Effector CD8-positive, alpha-beta T cell (primary cell): ENCODE measurements at regions not wholly inside any gene's neighbourhood (a gene's known extent, or its start where the extent isn't known, plus 50 kb on each side); places are given as distances from the start of the nearest gene placed in this dataset.
"Not testable (repeated sequence)": the region's sequence is repeated elsewhere in the genome, so short reads cannot be mapped to it uniquely, and the experiment has no call there.

Experiments used
- DNase-seq: peaks from one replicate; lab custom pipeline; 2025; lab: John Stamatoyannopoulos, UW

DNA sequence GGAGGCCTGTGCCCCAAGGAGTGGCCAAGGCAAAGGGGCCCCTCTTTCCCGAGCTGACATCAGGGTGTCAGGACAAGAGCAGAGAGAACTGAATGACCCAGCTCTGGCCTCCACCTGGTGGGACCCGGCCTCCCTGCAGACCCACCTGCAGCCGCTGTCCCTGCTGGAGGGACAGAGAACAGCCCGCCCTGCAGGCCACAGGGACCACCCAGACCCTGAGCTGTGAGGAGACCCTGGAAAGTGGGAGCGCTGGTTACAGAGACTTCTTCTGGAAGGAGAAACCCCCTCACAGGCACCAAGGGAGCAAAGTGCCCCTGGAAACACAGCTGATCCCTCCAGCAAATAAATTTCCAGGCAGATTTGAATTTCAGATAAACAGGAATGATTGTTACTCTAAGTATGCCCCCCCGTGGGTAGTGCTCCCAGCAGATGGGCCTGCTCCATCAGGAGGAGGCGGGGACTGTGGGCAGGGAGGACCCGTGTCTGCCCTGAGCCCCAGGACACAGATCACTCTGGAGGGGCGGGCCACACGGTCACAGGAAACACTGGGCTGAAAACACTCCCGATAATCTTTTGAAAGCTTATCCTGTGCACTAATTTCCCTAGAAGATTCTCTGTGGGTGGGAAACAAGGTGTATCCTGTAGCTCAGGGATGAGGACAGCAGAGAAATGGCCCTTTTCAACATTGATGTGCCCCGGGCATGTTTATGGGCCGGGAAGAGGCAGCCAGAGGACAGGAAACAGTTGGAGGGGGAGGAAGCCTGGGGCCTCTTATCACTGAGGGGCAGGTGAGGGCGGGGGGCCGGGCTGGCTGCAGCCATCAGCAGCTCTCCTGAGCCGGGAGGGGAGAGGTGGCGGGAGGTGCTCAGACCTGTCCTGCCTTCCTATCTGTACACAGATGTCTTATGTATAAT is 276.0 kb downstream of the ADGRD1 start:
- no peak for DNase-seq

DNA sequence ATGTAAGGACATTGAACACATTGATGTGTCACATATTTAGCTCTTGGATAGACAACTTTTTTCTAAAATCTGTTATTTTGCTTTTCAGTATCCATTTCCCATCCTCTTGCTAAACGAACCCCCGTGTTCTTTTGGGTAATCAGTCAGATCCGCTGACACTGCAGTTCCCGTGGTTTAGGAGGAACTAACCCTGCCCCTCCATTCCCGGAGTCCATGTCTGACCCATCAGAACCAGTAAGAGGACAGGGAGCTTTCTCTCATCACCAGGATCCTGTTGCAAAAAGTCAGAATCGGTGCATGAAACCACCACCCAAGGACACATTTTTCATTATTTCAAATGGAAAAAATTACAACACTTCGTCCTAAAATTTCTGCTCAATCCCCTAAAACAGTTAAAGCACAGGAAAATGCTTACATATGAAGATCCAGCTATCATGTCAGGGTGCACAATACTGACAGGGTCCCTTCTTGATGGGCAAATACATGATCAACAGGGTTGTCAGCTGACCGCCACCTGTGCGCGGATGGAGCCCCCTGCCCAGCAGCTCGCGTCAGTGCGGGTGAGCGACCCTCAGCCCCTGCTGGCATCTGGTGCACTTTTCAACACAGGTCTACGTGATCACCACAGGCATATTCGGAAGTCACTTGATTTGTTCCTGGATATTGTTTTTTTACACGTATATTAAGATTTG is 276.8 kb downstream of the ADGRD1 start:
- DNase-seq: no peak

DNA sequence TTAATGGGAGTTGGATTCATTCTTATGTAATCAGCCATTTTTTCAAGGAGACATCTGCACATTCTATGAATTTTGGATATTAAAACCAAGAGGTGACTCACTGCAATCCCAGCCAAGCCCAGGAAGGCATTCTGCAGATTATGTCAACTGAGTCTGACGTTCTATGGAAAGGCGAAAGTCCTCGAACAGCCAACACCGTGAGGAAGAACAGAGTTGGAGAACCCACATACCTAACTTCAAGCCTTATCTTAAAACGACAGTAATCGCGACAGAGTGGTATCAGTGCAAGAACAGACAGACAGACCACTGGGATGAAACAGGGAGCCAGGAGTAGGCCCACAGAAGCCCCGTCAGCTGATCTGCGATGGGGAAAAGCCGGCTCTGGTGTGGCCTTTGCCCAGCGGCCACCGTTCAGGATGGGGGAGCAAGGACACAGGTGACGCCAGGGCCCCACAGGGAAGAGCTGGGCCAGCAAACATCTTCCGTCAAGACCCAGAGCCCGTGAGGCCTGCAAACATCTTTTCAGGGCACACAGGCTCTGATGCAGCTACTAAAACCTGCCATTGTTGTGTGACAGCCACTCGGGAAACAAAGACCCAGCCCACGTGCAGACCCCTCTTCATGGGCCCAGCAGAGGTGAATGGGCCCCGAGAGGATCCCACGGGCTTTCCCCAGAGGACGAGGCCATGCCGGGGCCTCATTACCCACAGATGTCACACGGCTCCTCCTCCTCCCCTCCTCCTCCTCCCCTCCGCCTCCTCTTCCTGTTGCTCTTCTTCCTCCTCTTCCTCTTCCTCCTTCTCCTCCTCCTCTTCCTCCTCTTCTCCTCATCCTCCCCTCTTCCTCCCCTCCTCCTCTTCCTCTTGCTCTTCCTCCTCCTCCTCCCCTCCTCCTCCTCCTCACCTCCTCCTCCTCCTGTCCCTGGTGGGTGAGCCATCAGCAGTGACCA is 277.6 kb downstream of the ADGRD1 start:
- no peak for DNase-seq

GRCh38 chr12:131232036-131232435 is 278.3 kb downstream of the ADGRD1 start:
- no peak for DNase-seq

DNA sequence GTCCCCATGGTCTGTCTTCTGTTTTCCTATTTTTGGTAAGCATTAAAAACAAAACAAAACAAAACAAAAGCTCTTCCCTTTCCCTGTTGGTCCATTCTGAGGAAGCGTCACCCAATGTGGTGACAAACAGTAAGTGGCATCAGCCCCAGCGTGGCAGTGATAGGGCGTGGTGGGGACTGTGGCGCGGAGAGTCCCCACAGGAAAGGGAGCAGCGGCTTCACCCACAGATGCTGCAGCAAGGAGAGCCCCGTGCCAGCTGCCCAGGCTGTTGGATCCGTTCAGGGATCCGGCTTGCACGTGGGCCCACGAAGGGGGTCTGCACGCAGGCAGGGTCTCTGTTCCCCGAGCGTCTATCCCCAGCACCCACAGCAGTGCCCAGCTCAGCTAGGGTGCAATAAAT is 279.2 kb downstream of the ADGRD1 start:
- not testable (repeated sequence) for DNase-seq

GRCh38 chr12:131233850-131234789 is 280.4 kb downstream of the ADGRD1 start:
- DNase-seq: not testable (repeated sequence)

- not testable (repeated sequence) for DNase-seq
Measured at GRCh38 chr12:131234841-131235271, 281.1 kb downstream of the ADGRD1 start.

GRCh38 chr12:131235871-131236271 is 282.2 kb downstream of the ADGRD1 start:
- no peak for DNase-seq

DNA sequence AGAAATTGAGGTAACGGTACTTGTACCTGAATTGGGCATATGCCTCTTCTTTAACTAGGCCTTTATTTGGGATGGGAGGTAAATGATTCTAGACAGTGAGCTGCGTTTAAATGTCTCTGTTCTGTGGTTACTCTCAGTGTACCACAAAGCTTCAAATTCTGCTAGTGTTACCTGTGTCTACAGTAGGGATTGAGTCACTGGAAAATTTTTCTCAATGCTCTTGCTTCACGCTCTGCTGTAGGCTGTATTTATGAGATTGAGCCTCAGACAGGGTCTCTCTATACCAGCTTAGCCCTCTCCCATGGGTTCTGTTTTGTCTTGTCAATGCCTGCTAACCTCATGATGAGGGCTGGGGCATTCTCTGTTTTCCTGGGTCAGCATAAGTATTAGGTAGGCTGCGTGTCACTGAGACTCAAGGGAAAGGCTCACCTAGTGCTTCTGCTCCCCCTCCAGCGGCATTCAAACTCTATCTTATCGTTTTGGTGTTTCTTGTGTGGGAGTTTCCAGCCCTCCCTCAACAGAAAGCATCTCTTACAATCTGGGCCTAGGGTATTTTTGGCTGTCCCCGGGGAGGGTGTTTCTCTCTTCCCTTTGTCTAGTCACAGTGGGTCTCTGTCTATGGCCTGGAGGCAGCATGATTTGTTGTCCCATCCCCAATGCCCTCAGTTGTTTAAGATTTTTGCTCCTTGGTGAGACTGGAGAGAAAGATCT is 285.8 kb downstream of the ADGRD1 start:
- DNase-seq: no peak

DNA sequence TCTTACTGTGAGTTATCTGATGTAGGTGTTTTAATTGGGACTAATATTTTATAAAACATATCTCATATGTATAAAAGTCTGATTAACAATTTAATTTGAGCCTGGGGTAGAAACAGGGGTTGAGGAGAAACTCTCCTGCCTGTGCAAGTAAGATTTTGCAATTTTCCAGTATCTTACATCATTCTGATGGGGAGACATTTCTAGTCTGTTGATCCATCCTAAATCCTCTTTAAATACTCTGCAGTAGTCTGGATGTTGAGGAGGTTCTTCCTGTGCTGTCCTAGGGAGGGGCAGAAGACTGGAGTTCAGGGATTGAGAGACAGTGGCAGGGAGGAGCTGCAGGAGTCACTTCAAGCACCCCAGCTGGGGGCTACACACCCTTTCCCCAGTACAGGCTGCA is 287.8 kb downstream of the ADGRD1 start:
- no peak for DNase-seq

- no peak for DNase-seq
Measured at GRCh38 chr12:131242741-131243496, 289.2 kb downstream of the ADGRD1 start.

DNA sequence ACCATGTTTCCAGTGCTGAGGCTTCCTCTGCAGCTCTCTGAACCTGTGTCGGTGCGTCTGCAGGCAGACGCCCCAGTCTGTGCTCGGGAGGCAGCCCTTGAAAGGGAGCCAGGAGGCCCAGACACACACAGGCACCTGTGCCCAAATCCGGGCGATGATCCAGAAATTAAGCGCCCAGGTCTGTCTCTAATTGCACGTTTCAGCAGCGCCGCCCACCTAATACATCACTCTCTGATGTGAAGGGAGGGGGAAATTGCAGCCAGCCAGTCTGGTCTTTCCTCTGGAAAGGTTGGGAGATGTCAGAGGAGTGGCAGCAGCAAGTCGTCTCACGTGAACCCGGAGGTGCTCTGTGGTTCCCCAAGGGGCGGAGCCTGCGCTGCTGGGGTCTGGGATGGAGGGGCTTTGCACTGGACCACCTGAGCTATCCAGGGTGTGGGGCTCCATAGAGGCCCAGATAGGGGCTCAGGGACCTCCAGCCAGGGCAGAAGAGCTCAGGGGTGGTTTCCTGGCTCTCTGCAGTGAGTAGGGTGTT is 290.5 kb downstream of the ADGRD1 start:
- not testable (repeated sequence) for DNase-seq

- DNase-seq: not testable (repeated sequence)
Measured at GRCh38 chr12:131245161-131245560, 291.5 kb downstream of the ADGRD1 start.

- DNase-seq: no peak
Measured at GRCh38 chr12:131245564-131246355, 292.1 kb downstream of the ADGRD1 start.

DNA sequence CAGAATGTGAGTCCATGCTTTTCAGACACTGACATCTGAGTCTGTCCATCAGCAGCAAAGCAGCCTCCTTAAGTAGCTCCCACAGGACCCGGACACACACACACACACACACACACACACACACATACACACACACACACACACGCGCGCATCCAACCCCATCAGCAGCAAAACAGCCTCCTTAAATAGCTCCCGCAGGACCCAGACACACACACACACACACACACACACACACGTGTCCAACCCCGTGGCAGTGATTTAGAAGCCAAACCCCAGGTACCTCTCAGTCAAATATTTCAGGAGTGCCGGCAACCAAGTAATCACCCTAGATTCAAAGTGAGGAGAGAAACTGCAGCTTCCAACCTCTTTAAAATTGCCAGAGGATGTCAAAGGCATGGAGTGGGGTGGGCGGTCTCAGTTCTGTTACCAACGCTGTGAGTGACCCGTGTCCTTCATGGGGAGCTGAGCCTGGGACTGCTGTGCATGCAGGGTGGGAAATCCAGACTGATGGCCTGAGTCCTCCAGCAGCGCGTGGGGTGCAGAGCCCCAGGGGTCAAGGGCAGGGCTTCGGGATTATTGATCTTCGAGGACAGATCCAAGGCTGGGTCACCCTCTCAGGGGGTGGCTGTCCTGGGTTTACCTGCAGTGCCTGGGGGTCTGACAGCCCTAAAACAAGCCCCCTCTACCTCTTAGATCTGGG is 293.5 kb downstream of the ADGRD1 start:
- not testable (repeated sequence) for DNase-seq

GRCh38 chr12:131247875-131248274 is 294.2 kb downstream of the ADGRD1 start:
- DNase-seq: not testable (repeated sequence)

- no peak for DNase-seq
Measured at GRCh38 chr12:131249246-131250027, 295.7 kb downstream of the ADGRD1 start.
